Neural crest cell (in vitro differentiated cells): ENCODE measurements at regions not wholly inside any gene's neighbourhood (a gene's known extent, or its start where the extent isn't known, plus 50 kb on each side); places are given as distances from the start of the nearest gene placed in this dataset.

Source experiments
- DNase-seq: peaks from one replicate; pipeline ENCODE4 v3.0.0; 2021; ENCODE audit warnings: low read depth, mixed read lengths, low spot score
- H3K27ac Mint-ChIP-seq: one replicate; pipeline ENCODE4 v1.8.0; 2021; ENCODE audit warnings: mild to moderate bottlenecking, mixed read lengths; ENCODE audit not compliant: unreplicated experiment
- H3K27me3 Mint-ChIP-seq: 2 replicates; pipeline ENCODE4 v1.8.0; 2021; ENCODE audit warnings: low read depth, mild to moderate bottlenecking, mixed read lengths
- H3K36me3 Mint-ChIP-seq: 2 replicates; pipeline ENCODE4 v1.8.0; 2021; ENCODE audit warnings: low read depth, mild to moderate bottlenecking, mixed read lengths
- H3K4me1 Mint-ChIP-seq: 2 replicates; pipeline ENCODE4 v1.8.0; 2021; ENCODE audit warnings: mixed read lengths
- H3K4me3 Mint-ChIP-seq: one replicate; pipeline ENCODE4 v1.8.0; 2021; ENCODE audit warnings: mild to moderate bottlenecking, mixed read lengths
- H3K9me3 Mint-ChIP-seq: 2 replicates; pipeline ENCODE4 v1.8.0; 2021; ENCODE audit warnings: mixed read lengths
- TF ChIP-seq, protein P1 (sequence below): fragments of 200-600 bp; sonication (generic); conservative IDR thresholded peaks from 2 replicates; pipeline ENCODE4 v1.5.0; 2021; ENCODE audit warnings: antibody characterized with exemption, mild to moderate bottlenecking

DNA sequence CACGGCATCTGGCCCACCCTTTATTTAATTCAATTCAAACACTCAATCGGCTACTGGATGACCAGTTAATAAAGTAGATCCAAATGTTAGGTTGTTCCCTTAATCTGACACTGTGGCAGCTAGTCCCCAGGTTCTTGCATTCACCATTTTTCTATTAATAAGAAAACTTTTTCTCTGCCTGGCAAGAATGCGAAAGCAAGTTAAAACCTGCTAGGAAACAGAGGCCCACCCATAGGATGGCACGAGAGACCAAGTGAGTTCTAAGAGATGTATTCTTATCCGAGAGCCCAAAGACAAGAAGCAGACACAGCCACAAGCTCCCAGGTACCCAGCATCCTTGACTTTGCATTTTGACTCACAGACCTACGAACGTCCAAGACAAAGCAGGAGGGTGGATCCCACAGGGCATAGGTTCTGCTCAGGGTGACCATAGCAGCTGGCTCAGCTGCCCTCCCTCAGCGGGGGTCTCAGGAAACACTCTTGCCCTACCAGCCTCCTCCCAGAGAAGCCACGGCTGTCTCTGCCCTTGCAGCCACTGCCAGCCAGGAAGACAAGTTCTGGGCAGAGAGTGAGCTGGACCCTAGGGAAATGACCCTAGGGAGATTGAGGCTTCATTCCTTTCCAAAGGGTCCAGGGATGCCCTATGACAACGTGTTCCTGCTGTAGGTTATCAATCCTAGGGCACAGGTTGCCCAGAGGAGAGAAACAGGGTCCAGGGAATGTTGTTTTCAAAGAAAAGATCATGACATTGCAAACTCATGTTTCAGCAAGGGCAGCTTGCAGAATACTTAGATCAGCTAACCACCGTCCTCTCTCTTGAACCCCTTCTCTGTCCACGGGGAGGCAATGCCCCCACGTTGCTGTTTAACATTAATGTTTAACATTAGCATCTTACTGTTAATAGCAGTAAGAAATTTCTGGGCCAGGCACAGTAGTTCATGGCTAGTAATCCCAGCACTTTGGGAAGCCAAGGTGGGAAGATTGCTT lies 147.2 kb upstream of the ZNF507 start:
- TF ChIP-seq, protein P1, sequence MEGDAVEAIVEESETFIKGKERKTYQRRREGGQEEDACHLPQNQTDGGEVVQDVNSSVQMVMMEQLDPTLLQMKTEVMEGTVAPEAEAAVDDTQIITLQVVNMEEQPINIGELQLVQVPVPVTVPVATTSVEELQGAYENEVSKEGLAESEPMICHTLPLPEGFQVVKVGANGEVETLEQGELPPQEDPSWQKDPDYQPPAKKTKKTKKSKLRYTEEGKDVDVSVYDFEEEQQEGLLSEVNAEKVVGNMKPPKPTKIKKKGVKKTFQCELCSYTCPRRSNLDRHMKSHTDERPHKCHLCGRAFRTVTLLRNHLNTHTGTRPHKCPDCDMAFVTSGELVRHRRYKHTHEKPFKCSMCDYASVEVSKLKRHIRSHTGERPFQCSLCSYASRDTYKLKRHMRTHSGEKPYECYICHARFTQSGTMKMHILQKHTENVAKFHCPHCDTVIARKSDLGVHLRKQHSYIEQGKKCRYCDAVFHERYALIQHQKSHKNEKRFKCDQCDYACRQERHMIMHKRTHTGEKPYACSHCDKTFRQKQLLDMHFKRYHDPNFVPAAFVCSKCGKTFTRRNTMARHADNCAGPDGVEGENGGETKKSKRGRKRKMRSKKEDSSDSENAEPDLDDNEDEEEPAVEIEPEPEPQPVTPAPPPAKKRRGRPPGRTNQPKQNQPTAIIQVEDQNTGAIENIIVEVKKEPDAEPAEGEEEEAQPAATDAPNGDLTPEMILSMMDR = no peak
- H3K4me3 Mint-ChIP-seq = no peak overlapping the region

DNA sequence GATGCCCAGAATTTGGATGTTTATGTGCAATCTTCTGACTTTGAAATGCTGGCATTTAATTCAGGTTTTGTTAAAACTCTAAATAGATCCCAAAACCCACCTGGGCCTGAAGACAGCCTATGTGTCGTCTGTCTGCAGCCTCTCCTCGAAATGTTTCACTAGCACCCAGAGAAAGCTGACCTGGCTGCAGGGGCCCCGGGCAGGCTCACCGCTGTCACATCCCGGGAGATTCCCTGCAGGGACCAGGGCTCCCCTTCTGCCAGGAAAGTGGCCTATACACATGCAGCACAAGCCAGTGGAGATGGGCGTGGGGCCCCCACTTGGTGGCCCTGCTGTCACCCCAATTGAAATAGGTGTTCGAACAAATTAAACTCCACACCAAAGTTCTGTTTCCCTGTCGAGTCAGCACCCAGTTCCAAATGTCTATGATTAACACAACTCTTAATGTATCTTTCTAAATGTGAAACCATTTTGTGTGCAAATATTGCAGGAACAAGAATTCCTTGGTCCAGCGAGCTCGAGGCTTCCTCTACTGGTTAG lies 145.8 kb upstream of the ZNF507 start:
- no peaks in the 10 kb centered on the region for H3K4me1 Mint-ChIP-seq
- no peaks in the 10 kb centered on the region for H3K9me3 Mint-ChIP-seq

More for the DNA sequence above, 147.2 kb upstream of the ZNF507 start:
- no peaks in the 10 kb centered on the region for H3K9me3 Mint-ChIP-seq
- peak overlapping the region; percentile 50 for H3K27ac Mint-ChIP-seq
- peaks cover 10% of the 10 kb centered on the region for H3K27me3 Mint-ChIP-seq
- H3K4me1 Mint-ChIP-seq = no peaks in the 10 kb centered on the region
- H3K36me3 Mint-ChIP-seq = no peaks in the 10 kb centered on the region
- no peak for DNase-seq

DNA sequence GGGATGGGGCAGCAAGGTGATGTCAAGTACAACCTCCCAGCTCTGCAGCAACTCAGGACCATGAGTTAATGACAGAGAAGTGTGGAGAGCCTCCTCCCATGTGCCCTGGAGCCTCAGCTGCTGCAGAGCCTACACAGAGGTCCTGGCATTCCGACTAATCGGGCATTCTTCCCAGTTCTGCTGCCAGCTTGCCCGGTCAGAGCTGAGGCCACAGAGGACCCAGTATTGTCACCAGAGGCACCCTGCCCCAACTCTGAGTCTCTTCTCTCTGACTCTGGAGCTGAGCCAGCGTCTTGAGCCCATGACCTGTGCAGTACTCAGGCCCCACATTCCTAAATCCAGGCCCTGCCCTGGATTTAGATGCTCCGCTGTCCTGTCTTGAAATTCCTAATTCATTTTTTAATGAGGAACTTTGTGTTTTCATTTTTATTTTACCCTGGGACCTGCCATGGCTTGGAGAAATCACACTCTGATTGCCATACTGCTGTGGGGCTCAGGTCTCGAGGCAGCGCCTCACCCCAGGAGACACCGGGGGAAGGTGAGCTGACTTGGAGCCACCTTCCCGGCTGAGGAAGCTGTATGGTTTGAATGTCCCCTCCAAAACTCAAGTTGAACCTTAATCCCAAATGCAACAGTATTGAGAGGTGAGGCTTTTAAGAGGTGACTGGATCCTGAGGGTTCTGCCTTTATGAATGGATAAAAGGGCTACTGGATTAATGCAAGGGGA lies 144.9 kb upstream of the ZNF507 start:
- no peak for DNase-seq
- TF ChIP-seq, protein P1 = no peak
- H3K27me3 Mint-ChIP-seq = peaks cover 9% of the 10 kb centered on the region

More for the DNA sequence above, 145.8 kb upstream of the ZNF507 start:
- DNase-seq = no peak
- TF ChIP-seq, protein P1 = no peak
- H3K27ac Mint-ChIP-seq = no peak overlapping the region
- no peaks in the 10 kb centered on the region for H3K36me3 Mint-ChIP-seq
- no peak overlapping the region for H3K4me3 Mint-ChIP-seq
- H3K27me3 Mint-ChIP-seq = peaks cover 7% of the 10 kb centered on the region

DNA sequence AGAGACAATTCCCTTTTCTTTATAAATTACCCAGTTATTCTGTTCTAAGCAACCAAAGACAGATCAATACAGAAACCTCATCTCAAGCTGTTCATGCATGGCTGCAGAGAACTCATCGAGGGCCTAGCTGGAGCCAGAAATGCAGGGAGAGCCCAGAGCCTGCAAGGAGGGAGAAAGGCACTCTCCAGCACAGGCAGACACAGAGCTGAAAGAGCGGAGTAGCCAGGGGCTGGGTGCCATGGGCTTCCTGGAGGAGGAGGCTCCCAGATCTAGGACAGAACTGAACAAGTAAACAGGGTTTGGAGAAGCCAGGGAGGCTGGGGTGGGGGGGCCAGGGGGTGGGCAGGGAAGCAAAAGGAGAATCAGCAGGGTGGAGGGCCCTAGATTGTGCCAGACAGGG lies 144.2 kb upstream of the ZNF507 start:
- Mint-ChIP-seq H3K27ac (no peak overlapping the region), H3K36me3 (no peaks in the 10 kb centered on the region), H3K4me1 (no peaks in the 10 kb centered on the region), H3K4me3 (no peak overlapping the region), H3K27me3 (peaks cover 12% of the 10 kb centered on the region), H3K9me3 (no peaks in the 10 kb centered on the region)
- TF ChIP-seq, protein P1 = no peak
- no peak for DNase-seq

More for the DNA sequence above, 144.9 kb upstream of the ZNF507 start:
- no peak overlapping the region for H3K27ac Mint-ChIP-seq
- H3K4me3 Mint-ChIP-seq = no peak overlapping the region
- H3K9me3 Mint-ChIP-seq = no peaks in the 10 kb centered on the region
- H3K36me3 Mint-ChIP-seq = no peaks in the 10 kb centered on the region
- H3K4me1 Mint-ChIP-seq = no peaks in the 10 kb centered on the region

DNA sequence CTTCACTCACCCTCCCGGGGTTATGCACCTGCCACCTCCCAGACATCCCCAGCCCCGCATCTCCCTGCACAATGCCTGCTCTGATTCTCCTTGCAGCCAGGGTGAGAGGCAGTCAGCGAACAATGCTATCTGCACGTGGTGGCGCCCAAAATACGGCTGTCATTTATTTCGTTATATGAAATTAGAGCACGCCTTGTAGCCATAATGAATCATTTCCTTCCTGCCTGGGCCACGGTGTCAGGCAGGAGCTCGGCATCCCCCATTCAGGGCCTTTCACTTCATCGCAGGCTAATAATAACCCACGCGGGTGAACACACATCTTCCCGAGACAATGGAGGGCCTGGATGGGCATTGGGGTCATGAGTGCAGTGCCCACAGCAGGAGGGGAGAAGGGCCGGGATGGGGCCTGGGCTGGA lies 143.8 kb upstream of the ZNF507 start:
- no peak overlapping the region for H3K4me3 Mint-ChIP-seq
- H3K27me3 Mint-ChIP-seq = peaks cover 12% of the 10 kb centered on the region
- H3K9me3 Mint-ChIP-seq = no peaks in the 10 kb centered on the region
- no peaks in the 10 kb centered on the region for H3K36me3 Mint-ChIP-seq
- H3K27ac Mint-ChIP-seq = no peak overlapping the region
- DNase-seq = no peak
- H3K4me1 Mint-ChIP-seq = no peaks in the 10 kb centered on the region
- TF ChIP-seq, protein P1 = no peak
